ENCODE measurements at regions not wholly inside any gene's neighbourhood (a gene's known extent, or its start where the extent isn't known, plus 50 kb on each side); places are given as distances from the start of the nearest gene placed in this dataset.

GRCh38 chr12:19940267-19940666, 428.1 kb upstream of the PDE3A start:
- ChIA-PET RAD21 (ENCODE audit: low non-redundant PET in 1 of 2, low total read pairs in 2 of 2, uncharacterized antibody in 2 of 2, unreplicated experiment in 2 of 2) (no interaction called here), POLR2A (no interaction called here), CTCF (no interaction called here)
- intact Hi-C loops (cut with micrococcal nuclease) = no loop called here
- no peak for DNase-seq (ENCODE audit: low read depth, low spot score)
- BruUV-seq (replicated peaks) = no TSS peak
- H3K4me1 ChIP-seq (ENCODE audit: control insufficient read depth in 1 of 2, insufficient read depth in 2 of 2, low read length in 2 of 2) = no peaks in the 10 kb centered on the region
- no peak for TF ChIP-seq SRF (IDR thresholded peaks at IDR 0.05; ENCODE audit: low read depth)
- no peak for TF ChIP-seq YY1 (IDR thresholded peaks at IDR 0.05; ENCODE audit: extremely low read depth, insufficient replicate concordance, low read depth, low read length)
- TF ChIP-seq JUND (IDR thresholded peaks at IDR 0.05) = no peak
- no peak for TF ChIP-seq ZBTB33 (IDR thresholded peaks at IDR 0.05; ENCODE audit: extremely low read depth, insufficient replicate concordance, low read length)
- TF ChIP-seq ATF3 (IDR thresholded peaks at IDR 0.05) = no peak
- no peak for TF ChIP-seq SIN3A (IDR thresholded peaks at IDR 0.05; ENCODE audit: low read depth)
- no peak for TF ChIP-seq EGR1 (IDR thresholded peaks at IDR 0.05; ENCODE audit: low read depth)
- TF ChIP-seq TCF7L2 (IDR thresholded peaks at IDR 0.05; ENCODE audit: borderline replicate concordance, extremely low read depth, insufficient read depth, insufficient read length) = no peak
- TF ChIP-seq CTCF (IDR thresholded peaks at IDR 0.05 in 2 of 3, conservative IDR thresholded peaks at IDR 0.05 in 1 of 3; ENCODE audit: borderline replicate concordance in 1 of 3, insufficient read depth in 1 of 3, low read depth in 2 of 3, low read length in 2 of 3) = no peak
- no peak for TF ChIP-seq POLR2AphosphoS5 (IDR thresholded peaks at IDR 0.05; ENCODE audit: low read depth, low read length)
- no peak for TF ChIP-seq SP1 (IDR thresholded peaks at IDR 0.05; ENCODE audit: low read depth)
- TF ChIP-seq ELF1 (IDR thresholded peaks at IDR 0.05; ENCODE audit: borderline replicate concordance, low read depth) = no peak
- no peak for TF ChIP-seq CBX3 (IDR thresholded peaks at IDR 0.05; ENCODE audit: low read depth)
- TF ChIP-seq ZNF274 (IDR thresholded peaks at IDR 0.05; ENCODE audit: low read depth, low read length) = no peak
- TF ChIP-seq EZH2 (IDR thresholded peaks at IDR 0.05) = no peak
- TF ChIP-seq ZFX (IDR thresholded peaks at IDR 0.05) = no peak
- ATAC-seq = no peak
- H3K9ac ChIP-seq (ENCODE audit: low read length) = no peak overlapping the region
- H3K4me2 ChIP-seq (ENCODE audit: low read length) = no peak overlapping the region
- H3K79me2 ChIP-seq (ENCODE audit: insufficient read depth, low read length) = no peaks in the 10 kb centered on the region
- H3K9me2 ChIP-seq (ENCODE audit: insufficient read depth) = no peaks in the 10 kb centered on the region
- no peak overlapping the region for H3K27ac ChIP-seq (ENCODE audit: low read depth, low read length)
- H4K20me1 ChIP-seq (ENCODE audit: insufficient read depth) = no peaks in the 10 kb centered on the region
- H3K36me3 ChIP-seq (ENCODE audit: control insufficient read depth in 1 of 2, insufficient read depth in 2 of 2, low read length in 2 of 2) = no peaks in the 10 kb centered on the region
- no peak overlapping the region for H2AFZ ChIP-seq (ENCODE audit: low read depth, low read length, poor library complexity, severe bottlenecking)
- no peaks in the 10 kb centered on the region for H3K9me3 ChIP-seq (ENCODE audit: control insufficient read depth in 1 of 2, insufficient read depth in 1 of 2, low read depth in 1 of 2, low read length in 2 of 2)
- H3K4me3 ChIP-seq (replicated peaks in 1 of 2; ENCODE audit: low read depth in 1 of 2, low read length in 2 of 2) = no peak overlapping the region
- no peaks in the 10 kb centered on the region for H3K27me3 ChIP-seq (ENCODE audit: insufficient read depth, low read length)
